HFF-Myc (cell line): ENCODE measurements at regions not wholly inside any gene's neighbourhood (a gene's known extent, or its start where the extent isn't known, plus 50 kb on each side); places are given as distances from the start of the nearest gene placed in this dataset.

Source experiments
- DNase-seq: peaks from one replicate; pipeline ENCODE4 v3.0.0-alpha.2; 2011; ENCODE audit warnings: low read depth; ENCODE audit errors: extremely low read depth
- H3K4me3 ChIP-seq: replicated peaks from 2 replicates; pipeline ENCODE4 v1.5.1; 2011; ENCODE audit warnings: low read depth, mild to moderate bottlenecking, control low read depth, low read length
- CTCF ChIP-seq: IDR thresholded peaks from 2 replicates; pipeline ENCODE4 v1.5.1; 2012; ENCODE audit warnings: mild to moderate bottlenecking, low read depth, low read length, control low read depth; ENCODE audit errors: missing control alignments

- H3K4me3 ChIP-seq: no peak overlapping the region
- DNase-seq: peak; percentile 35
- TF ChIP-seq CTCF: no peak
Measured at GRCh38 chr3:30231277-30232141, 374.9 kb upstream of the TGFBR2 start.

- DNase-seq: peak; percentile 54
- TF ChIP-seq CTCF: no peak
Measured at GRCh38 chr3:30232142-30232541, 374.3 kb upstream of the TGFBR2 start.

GRCh38 chr3:30233913-30234646 is 372.3 kb upstream of the TGFBR2 start:
- TF ChIP-seq CTCF: no peak
- DNase-seq: no peak
- H3K4me3 ChIP-seq: no peak overlapping the region

More at GRCh38 chr3:30232142-30232541, 374.3 kb upstream of the TGFBR2 start:
- H3K4me3 ChIP-seq: no peak overlapping the region

GRCh38 chr3:30236011-30236410 is 370.4 kb upstream of the TGFBR2 start:
- no peak for DNase-seq
- H3K4me3 ChIP-seq: no peak overlapping the region
- no peak for TF ChIP-seq CTCF

- DNase-seq: no peak
- H3K4me3 ChIP-seq: no peak overlapping the region
- no peak for TF ChIP-seq CTCF
Measured at GRCh38 chr3:30241721-30242120, 364.7 kb upstream of the TGFBR2 start.

- no peak for TF ChIP-seq CTCF
- H3K4me3 ChIP-seq: no peak overlapping the region
- no peak for DNase-seq
Measured at GRCh38 chr3:30245858-30246622, 360.4 kb upstream of the TGFBR2 start.
